RPMI8226 (cell line): ENCODE measurements at regions not wholly inside any gene's neighbourhood (a gene's known extent, or its start where the extent isn't known, plus 50 kb on each side); places are given as distances from the start of the nearest gene placed in this dataset.
"Not testable (repeated sequence)": the region's sequence is repeated elsewhere in the genome, so short reads cannot be mapped to it uniquely, and the experiment has no call there.

ENCODE experiments used
- DNase-seq: peaks from one replicate; pipeline ENCODE4 v3.0.0-alpha.2; 2015

DNA sequence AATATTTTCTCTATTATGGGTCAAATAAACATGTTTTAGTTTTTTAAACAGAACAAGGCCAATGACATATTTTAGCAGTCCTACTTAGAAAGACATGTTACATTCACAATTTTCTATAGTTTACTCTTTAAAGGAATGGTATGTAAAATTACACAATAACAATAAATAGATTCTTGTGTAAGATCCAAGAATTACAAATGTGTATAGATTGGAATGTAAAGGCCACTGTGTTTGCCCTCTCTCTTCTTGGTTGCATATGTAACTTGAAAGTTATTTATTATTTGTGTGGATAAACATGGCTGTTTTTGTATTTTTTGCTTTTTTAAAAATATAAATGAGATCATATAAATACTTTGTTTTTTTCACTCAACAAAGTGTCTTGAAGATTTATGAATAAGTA, 979.3 kb upstream of the CELF2 start:
- no peak for DNase-seq

- no peak for DNase-seq
Measured at GRCh38 chr10:10039595-10039994, 978.1 kb upstream of the CELF2 start.

DNA sequence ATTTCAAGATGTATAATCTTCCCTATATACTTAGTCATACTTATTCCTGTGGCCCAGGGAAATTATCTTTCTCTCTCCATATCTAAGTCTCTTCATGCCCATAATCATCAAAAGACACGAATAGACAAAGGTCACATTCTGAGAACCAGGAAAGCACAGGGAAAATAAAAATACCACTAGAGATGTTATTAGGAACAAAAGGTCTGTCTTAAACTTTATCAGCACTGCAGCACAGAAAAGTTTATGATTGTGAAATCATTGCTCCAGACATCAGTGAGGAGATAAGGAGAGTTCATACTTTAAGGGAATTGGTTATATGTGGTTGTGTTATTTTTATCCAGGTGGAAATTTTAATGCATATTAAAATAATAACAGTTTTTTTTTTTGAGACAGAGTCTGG, 974.6 kb upstream of the CELF2 start:
- DNase-seq = no peak

DNA sequence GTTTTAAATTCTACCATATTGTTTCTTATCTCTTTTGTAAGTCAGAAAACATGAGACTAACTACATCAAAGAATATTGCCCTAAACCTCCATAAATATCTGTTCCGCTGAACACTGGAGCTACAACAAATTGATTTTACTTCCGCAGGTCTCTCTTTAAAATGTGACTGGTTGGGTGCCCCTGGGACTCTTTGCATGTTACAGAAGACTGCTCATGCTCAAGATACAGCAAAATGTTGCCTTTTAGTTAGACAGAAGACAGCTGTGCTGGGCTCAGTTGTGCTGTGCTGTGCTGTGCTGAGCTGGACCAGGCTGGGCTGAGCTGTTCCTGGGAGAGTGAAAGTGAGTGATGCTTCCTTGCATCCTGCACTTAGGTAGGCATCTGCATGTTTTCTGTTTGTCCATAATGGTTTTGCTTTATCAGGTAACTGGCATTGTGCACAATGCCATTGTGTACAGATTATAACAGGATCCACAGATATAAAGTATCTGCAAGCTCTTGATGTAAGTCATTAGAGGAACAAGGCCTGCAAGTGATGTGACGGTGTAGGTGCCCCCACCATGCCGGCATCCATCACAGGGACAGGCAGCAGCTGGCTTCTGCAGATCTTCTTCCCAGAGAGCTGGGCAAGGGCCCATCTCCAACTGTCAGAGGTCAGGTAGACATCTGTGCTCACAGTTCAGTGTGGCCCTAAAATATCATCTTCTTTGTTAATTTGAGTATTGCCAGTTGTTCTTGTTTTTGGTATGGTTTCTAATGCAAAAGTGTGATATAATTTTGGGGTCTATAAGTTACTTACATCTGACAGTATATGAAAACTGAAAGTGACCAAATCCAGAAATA, 972.5 kb upstream of the CELF2 start:
- DNase-seq = no peak

DNA sequence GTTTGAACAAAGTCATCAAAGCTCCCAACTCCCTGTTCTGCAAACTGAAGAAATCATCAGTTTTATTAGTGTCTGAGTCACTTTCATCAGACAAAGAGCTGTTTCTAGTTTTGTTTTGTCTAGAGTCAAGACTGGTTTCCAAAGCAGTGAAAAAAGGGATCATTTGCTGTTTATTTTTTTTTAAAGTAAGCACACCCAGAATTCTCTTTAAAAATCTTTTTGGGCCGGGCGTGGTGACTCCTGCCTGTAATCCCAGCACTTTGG, 972.0 kb upstream of the CELF2 start:
- no peak for DNase-seq

GRCh38 chr10:10047426-10047825, 970.2 kb upstream of the CELF2 start:
- DNase-seq = no peak

GRCh38 chr10:10053051-10053450, 964.6 kb upstream of the CELF2 start:
- no peak for DNase-seq

DNA sequence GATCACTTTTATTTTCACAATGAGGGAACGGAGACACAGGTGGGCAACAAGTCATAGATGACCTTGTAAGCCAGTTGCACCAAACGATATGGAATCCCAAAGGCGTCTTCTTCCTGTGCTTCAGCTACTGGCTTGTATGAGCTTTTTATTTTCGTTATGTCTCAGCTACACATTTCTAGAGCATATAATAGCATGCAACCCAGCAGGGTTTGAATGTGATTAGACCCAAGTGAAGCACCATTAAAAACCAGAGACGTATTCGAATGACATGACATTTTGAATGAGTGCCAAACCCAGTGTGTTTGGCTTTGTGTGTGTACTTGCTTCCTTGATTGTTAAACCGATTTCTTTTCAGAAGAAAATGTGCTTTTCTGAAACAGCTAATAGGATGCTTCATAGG, 963.2 kb upstream of the CELF2 start:
- no peak for DNase-seq

- no peak for DNase-seq
Measured at GRCh38 chr10:10055656-10056442, 961.8 kb upstream of the CELF2 start.

DNA sequence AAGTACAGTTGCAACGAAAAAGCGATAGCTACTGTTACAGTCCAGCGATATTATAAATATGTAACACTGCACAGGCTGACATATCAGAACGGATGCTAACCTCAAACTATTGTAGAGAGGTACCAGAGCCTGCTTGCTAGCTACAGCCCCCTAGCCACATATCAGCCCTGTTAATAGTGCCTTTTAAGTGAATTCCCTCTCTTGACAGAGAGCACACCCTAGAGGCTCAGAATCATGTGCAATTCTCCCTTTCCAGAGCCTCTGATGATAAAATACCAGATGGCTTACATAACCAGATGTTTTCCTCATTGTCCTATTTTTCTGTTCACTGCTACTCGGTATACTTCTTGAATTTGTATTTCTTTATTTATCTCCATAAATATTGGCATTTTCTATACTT, 960.7 kb upstream of the CELF2 start:
- DNase-seq = no peak

GRCh38 chr10:10067644-10068043, 950.0 kb upstream of the CELF2 start:
- DNase-seq = no peak

DNA sequence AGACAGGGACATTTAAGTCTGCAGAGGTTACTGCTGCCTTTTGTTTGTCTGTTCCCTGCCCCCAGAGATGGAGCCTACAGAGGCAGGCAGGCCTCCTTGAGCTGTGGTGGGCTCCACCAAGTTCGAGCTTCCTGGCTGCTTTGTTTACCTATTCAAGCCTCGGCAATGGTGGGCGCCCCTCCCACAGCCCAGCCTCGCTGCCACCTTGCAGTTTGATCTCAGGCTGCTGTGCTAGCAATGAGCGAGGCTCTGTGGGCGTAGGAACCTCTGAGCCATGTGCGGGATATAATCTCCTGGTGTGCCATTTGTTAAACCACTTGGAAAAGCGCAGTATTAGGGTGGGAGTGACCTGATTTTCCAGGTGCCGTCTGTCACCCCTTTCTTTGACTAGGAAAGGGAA, 942.8 kb upstream of the CELF2 start:
- DNase-seq = not testable (repeated sequence)

- no peak for DNase-seq
Measured at GRCh38 chr10:10078446-10078845, 939.2 kb upstream of the CELF2 start.

DNA sequence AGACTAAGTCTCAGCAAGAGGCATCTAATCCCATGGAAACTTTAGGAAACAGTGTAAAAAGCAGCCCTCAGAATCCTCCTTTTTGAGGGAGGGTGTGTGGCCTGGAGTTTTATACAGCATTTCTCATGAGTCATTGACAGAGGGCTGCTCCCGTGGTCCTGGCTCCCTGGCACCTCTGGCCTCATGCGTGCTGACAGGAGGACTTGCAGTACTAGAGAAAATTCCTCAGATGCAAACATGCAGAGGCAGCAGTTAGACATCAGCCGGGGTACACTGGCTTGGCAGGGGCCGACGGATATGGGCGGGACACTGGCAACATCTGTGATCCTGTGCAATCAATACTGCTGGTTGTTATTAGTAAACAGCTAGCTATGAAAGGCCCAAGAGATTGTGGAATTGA, 925.1 kb upstream of the CELF2 start:
- DNase-seq = peak; percentile 4

DNA sequence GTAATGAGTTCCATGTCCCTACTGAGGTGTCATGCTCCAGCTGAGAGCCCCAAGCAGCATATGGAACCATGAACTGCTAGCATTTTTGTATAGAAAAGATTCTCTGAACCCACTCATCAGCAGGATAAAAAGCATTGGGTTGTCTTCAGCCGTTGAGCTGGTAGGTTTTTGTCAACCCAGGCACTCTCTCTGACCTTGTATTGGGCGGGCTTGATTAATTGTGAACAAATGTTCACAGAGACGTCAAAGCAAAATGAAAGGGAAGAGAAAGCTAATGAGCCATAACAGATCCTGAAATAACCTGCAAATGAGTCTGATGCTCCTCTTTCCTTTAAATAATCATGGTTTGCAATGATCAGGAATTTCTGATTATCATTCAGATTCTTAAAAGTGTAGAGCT, 924.7 kb upstream of the CELF2 start:
- DNase-seq = no peak

DNA sequence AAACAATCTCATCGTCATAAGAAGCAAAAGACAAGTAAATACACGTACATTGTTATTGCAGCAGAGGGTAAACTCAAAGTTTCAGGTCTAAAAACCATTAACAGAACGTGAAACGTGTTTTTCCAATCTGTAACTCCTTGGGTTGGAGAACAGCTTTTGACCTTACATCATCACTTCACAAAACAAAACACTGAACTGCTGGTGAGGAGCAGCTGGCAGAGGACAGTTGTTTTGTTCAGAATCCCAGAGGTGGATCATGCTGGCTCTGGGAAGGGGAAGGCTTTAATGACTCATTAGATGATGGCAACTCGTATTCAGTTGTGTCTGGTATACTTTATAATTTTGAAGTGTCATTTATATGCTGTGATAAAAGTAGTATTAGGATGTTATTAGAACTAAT, 923.0 kb upstream of the CELF2 start:
- DNase-seq = no peak

- no peak for DNase-seq
Measured at GRCh38 chr10:10096296-10096695, 921.4 kb upstream of the CELF2 start.

GRCh38 chr10:10096898-10097297, 920.8 kb upstream of the CELF2 start:
- no peak for DNase-seq

GRCh38 chr10:10101106-10101505, 916.6 kb upstream of the CELF2 start:
- no peak for DNase-seq

DNA sequence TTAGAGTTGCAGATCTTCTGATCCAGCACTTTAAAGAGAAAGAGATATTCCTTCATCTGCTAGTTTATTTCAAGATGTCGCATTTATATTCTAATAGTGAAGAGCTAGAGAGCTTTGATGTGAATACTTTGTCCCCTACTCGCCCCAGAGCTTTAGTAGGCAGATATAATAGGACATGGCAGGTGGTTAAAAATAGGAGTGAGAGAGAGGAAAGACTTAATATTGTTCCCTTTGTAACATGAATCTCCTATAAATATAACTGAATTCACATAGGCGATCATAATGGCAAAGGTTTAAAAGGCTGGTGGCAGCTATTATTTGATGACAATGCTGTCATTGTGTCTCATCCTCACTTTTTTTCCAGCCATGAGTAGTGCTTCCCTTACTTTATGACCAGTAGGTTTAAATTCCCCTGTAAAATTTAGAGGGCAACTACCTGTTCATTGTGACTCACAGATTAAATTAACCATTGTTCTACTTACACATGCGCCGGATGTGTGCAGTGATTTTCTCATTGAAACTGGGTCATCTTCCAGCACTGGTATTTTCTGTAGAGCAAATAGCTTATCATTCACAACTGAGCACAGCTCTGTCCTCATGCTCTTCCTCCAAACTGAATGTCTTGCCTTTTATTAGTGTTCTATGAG, 906.7 kb upstream of the CELF2 start:
- no peak for DNase-seq

DNA sequence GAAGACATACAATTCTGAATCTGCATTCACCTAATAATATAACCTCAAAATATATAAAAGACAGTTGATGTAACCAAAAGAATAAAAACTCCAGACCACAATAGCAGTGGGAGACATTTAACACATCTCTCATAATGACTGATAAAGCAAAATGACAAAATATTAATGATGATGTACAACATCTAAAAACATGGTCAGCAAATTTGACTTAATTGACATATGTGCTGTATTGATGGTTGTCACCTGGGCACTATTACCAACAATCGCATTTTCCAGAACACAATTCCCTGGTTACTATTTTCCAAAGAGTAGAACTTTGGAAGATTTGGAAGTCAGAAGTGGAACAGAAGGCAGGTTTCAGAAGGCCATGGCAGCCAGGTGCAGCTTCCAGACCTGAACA, 899.5 kb upstream of the CELF2 start:
- DNase-seq = no peak

- DNase-seq = no peak
Measured at GRCh38 chr10:10120671-10121070, 897.0 kb upstream of the CELF2 start.

DNA sequence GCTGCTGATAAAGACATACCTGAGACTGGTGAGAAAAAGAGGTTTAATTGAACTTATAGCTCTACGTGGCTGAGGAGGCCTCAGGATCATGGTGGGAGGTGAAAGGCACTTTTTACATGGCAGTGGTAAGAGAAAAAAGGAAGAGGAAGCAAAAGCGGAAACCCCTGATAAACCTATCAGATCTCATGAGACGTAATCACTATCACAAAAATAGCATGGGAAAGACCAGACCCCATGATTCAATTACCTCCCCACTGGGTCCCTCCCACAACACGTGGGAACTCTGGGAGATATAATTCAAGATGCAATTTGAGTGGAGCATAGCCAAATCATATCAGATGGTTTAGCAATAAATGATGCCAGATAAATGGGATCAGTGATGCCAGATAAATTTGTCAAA, 892.0 kb upstream of the CELF2 start:
- no peak for DNase-seq

DNA sequence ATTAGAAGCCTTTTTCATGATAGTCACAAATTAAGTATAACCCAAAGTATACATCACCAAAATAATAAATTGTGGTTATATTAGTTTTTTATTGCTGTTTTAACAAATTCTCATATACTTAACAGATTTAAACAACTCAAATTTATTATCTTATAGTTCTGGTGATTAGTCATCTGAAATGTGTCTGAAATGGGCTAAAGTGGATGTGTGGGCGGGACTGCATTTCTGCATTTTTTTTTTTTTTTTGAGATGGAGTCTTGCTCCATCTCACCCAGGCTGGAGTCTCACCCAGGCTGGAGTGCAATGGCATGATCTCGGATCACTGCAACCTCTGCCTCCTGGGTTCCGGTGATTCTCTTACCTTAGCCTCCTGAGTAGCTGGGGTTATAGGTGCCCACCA, 891.5 kb upstream of the CELF2 start:
- no peak for DNase-seq
